Gastroesophageal sphincter (tissue), 3 donors: ENCODE measurements at regions not wholly inside any gene's neighbourhood (a gene's known extent, or its start where the extent isn't known, plus 50 kb on each side); places are given as distances from the start of the nearest gene placed in this dataset.

Source experiments
- CTCF ChIP-seq, 4 experiments: fragments of 200-600 bp in 2 of 4; fragments of 450-650 bp in 2 of 4; sonication (generic) in 1 of 4; IDR thresholded peaks; one replicate each; pipeline ENCODE4 v1.5.1; 2017 to 2019; ENCODE audit warnings: antibody characterized with exemption in 4 of 4, mild to moderate bottlenecking in 2 of 4, moderate library complexity in 2 of 4
- EP300 ChIP-seq: sonication (generic); formaldehyde crosslinking; IDR thresholded peaks from one replicate; pipeline ENCODE4 v1.6.1; 2017; ENCODE audit warnings: antibody characterized with exemption, mild to moderate bottlenecking
- POLR2A ChIP-seq, 2 donors: fragments of 450-650 bp; IDR thresholded peaks; one replicate each; pipeline ENCODE4 v1.6.1; 2017; ENCODE audit warnings: antibody characterized with exemption in 2 of 2, mild to moderate bottlenecking in 2 of 2, moderate library complexity in 1 of 2
- POLR2AphosphoS5 ChIP-seq: sonication (generic); formaldehyde crosslinking; IDR thresholded peaks from one replicate; pipeline ENCODE4 v1.6.1; 2017; ENCODE audit warnings: antibody characterized with exemption

- no peak for TF ChIP-seq POLR2A (IDR thresholded peaks at IDR 0.05)
- TF ChIP-seq CTCF (IDR thresholded peaks at IDR 0.05): no peak
- no peak for TF ChIP-seq EP300
- TF ChIP-seq POLR2AphosphoS5: no peak
These were observed 244.0 kb downstream of the HGF start for GRCh38 chr7:81525841-81526240.
